D721Med (cell line): ENCODE measurements at regions not wholly inside any gene's neighbourhood (a gene's known extent, or its start where the extent isn't known, plus 50 kb on each side); places are given as distances from the start of the nearest gene placed in this dataset.
"Not testable (repeated sequence)": the region's sequence is repeated elsewhere in the genome, so short reads cannot be mapped to it uniquely, and the experiment has no call there.

Experiments used
- DNase-seq: peaks from one replicate; pipeline ENCODE4 v3.0.0; 2011; ENCODE audit warnings: low spot score; ENCODE audit not compliant: insufficient read length
- FAIRE-seq: peaks from 2 replicates; lab custom pipeline; 2011; peaks lifted over from hg19 to GRCh38; lab: Jason Lieb, UNC
- CTCF ChIP-seq: IDR thresholded peaks from 2 replicates; pipeline ENCODE4 v1.5.1; 2012; ENCODE audit warnings: mild to moderate bottlenecking, control low read depth; ENCODE audit not compliant: insufficient read depth; ENCODE audit errors: missing control alignments

GRCh38 chr3:20975188-20975651 is 775.8 kb downstream of the ZNF385D start:
- no peak for TF ChIP-seq CTCF
- DNase-seq (no peak), FAIRE-seq (no peak)

GRCh38 chr3:20974396-20974795 is 776.6 kb downstream of the ZNF385D start:
- no peak for TF ChIP-seq CTCF
- FAIRE-seq: no peak
- DNase-seq: no peak

- FAIRE-seq, DNase-seq: not testable (repeated sequence)
Observed at GRCh38 chr3:20970807-20971206, 780.2 kb downstream of the ZNF385D start.

GRCh38 chr3:20967485-20967884 is 781.5 kb upstream of the SGO1 start:
- not testable (repeated sequence) for FAIRE-seq, DNase-seq

GRCh38 chr3:20958161-20958560 is 772.2 kb upstream of the SGO1 start:
- no peak for TF ChIP-seq CTCF
- FAIRE-seq: no peak
- DNase-seq: no peak

- FAIRE-seq: no peak
- DNase-seq: no peak
- TF ChIP-seq CTCF: no peak
Observed at GRCh38 chr3:20945892-20946291, 759.9 kb upstream of the SGO1 start.

- DNase-seq: no peak
- no peak for FAIRE-seq
- no peak for TF ChIP-seq CTCF
Observed at GRCh38 chr3:20935791-20936190, 749.8 kb upstream of the SGO1 start.

GRCh38 chr3:20931834-20932233 is 745.8 kb upstream of the SGO1 start:
- FAIRE-seq: no peak
- TF ChIP-seq CTCF: no peak
- no peak for DNase-seq
